ENCODE measurements at regions not wholly inside any gene's neighbourhood (a gene's known extent, or its start where the extent isn't known, plus 50 kb on each side); places are given as distances from the start of the nearest gene placed in this dataset.

GRCh38 chr14:71765505-71765904, 166.7 kb upstream of the RGS6 start:
- TF ChIP-seq CTCF (IDR thresholded peaks at IDR 0.05) (no peak), POLR2A (IDR thresholded peaks at IDR 0.05) (no peak)

Measured in uterus (tissue), 2 donors.